AG04450 (cell line): ENCODE measurements at regions not wholly inside any gene's neighbourhood (a gene's known extent, or its start where the extent isn't known, plus 50 kb on each side); places are given as distances from the start of the nearest gene placed in this dataset.
"Not testable (repeated sequence)": the region's sequence is repeated elsewhere in the genome, so short reads cannot be mapped to it uniquely, and the experiment has no call there.

Experiments
- CTCF ChIA-PET: fragments of 300-600, 350-600 bp; formaldehyde crosslinking; extraction: SDS; loops from one replicate; lab custom pipeline; 2022; ENCODE audit warnings: antibody characterized with exemption, inconsistent platforms; lab: Charles Lee
- POLR2A ChIA-PET: fragments of 350-600 bp; formaldehyde crosslinking; extraction: SDS; loops from one replicate; lab custom pipeline; 2021; ENCODE audit warnings: antibody characterized with exemption, inconsistent platforms; lab: Yijun Ruan, JAX
- DNase-seq: peaks from one replicate; pipeline ENCODE4 v3.0.0-alpha.2; 2011; ENCODE audit warnings: low read depth, low spot score
- H3K27ac ChIP-seq: one replicate; pipeline ENCODE4 v1.5.1; 2012; ENCODE audit warnings: low read depth, low read length, control low read depth
- H3K27me3 ChIP-seq: one replicate; pipeline ENCODE4 v1.6.0; 2012; ENCODE audit warnings: low read length; ENCODE audit not compliant: control insufficient read depth, insufficient read depth
- H3K4me3 ChIP-seq: 2 replicates; pipeline ENCODE4 v1.5.1; 2011; ENCODE audit warnings: mild to moderate bottlenecking, low read depth, low read length, control low read depth
- H3K9me3 ChIP-seq: 2 replicates; pipeline ENCODE4 v1.5.1; 2012; ENCODE audit warnings: low read length; ENCODE audit not compliant: control insufficient read depth, insufficient read depth
- TF ChIP-seq, protein P1 (sequence below): IDR thresholded peaks from 2 replicates; pipeline ENCODE4 v1.5.1; 2011; ENCODE audit warnings: low read depth, low read length, control low read depth, inconsistent platforms

DNA sequence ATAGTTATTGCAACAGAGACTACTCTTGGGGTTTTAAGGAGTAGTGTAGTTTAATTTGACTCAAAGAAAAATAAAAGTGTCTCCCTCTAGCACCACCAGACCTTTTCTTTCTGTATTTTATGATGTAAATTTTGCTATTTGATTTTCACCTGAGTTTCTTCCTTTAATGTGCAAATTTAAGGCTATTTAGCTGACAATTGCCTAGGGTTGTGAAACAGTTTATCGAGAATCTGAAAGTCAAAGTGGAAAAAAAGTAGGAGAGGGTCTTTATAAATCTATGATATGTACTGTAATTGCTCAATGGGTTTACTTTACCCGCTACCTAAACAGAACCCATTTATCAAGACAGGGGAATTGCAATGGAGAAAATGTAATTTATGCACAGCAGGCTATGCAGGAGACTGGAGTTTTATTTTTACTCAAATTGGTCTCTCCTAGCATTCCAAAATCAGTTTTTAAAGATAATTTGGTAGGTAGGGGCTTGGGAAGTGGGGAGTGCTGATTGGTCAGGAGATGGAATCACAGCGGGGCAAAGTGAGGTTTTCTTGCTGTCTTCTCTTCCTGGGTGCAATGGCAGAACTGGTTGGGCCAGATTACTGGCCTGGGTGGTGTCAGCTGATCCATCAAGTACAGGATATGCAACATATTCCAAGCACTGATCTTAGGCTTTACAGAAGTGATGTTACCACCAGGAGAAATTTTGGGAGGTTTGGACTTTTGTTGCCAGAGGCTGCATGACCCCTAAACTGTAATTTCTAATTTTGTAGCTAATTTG lies 228.6 kb upstream of the TACR3 start:
- H3K9me3 ChIP-seq = no peaks in the 10 kb centered on the region
- H3K27ac ChIP-seq = no peak overlapping the region
- TF ChIP-seq, protein P1, sequence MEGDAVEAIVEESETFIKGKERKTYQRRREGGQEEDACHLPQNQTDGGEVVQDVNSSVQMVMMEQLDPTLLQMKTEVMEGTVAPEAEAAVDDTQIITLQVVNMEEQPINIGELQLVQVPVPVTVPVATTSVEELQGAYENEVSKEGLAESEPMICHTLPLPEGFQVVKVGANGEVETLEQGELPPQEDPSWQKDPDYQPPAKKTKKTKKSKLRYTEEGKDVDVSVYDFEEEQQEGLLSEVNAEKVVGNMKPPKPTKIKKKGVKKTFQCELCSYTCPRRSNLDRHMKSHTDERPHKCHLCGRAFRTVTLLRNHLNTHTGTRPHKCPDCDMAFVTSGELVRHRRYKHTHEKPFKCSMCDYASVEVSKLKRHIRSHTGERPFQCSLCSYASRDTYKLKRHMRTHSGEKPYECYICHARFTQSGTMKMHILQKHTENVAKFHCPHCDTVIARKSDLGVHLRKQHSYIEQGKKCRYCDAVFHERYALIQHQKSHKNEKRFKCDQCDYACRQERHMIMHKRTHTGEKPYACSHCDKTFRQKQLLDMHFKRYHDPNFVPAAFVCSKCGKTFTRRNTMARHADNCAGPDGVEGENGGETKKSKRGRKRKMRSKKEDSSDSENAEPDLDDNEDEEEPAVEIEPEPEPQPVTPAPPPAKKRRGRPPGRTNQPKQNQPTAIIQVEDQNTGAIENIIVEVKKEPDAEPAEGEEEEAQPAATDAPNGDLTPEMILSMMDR = no peak
- no peak for DNase-seq
- ChIA-PET POLR2A (no interaction called here), CTCF (no interaction called here)
- no peak overlapping the region for H3K4me3 ChIP-seq
- H3K27me3 ChIP-seq = no peaks in the 10 kb centered on the region

DNA sequence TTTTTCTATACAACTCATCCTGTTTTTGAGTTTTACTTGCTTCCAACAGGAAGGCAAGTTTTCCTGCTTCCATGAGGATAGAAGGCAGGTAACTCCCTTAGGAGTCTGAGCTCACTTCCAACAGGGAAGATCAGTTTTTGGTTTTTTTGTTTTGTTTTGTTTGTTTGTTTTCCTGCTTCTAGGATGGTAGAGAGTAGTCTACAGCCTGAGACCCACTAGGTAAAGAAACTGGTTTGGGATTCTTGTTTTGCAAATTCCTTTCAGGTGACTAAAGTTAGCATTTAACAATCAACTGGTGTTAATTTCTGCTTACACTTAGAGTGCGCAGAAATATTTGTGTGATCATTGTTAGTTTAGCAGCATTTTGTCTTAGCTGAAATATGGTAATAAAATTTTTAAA lies 227.8 kb upstream of the TACR3 start:
- ChIA-PET CTCF (no interaction called here), POLR2A (no interaction called here)
- DNase-seq = no peak
- H3K9me3 ChIP-seq = no peaks in the 10 kb centered on the region
- no peaks in the 10 kb centered on the region for H3K27me3 ChIP-seq
- H3K27ac ChIP-seq = no peak overlapping the region
- no peak overlapping the region for H3K4me3 ChIP-seq
- TF ChIP-seq, protein P1 = no peak

DNA sequence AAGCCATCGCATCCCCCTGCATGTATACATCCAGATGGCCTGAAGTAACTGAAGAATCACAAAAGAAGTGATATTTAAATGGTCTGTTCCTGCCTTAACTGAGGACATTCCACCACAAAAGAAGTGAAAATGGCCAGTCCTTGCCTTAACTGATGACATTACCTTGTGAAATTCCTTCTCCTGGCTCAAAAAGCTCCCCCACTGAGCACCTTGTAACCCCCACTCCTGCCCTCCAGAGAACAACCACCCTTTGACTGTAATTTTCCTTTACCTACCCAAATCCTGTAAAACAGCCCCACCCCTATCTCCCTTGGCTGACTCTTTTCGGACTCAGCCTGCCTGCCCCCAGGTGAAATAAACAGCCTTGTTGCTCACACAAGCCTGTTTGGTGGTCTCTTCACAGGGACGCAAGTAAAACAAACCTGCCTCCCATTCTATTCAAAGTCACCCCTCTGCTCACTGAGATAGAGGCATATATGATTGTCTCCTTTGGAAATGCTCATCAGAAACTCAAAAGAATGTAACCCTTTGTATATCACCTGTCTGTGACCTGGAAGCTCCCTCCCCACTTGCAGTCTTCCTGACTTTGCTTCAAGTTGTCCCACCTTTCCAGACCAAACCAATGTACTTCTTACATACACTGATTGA lies 227.0 kb upstream of the TACR3 start:
- H3K9me3 ChIP-seq, H3K27ac ChIP-seq, POLR2A ChIA-PET, DNase-seq, H3K4me3 ChIP-seq, CTCF ChIA-PET, H3K27me3 ChIP-seq: not testable (repeated sequence)

DNA sequence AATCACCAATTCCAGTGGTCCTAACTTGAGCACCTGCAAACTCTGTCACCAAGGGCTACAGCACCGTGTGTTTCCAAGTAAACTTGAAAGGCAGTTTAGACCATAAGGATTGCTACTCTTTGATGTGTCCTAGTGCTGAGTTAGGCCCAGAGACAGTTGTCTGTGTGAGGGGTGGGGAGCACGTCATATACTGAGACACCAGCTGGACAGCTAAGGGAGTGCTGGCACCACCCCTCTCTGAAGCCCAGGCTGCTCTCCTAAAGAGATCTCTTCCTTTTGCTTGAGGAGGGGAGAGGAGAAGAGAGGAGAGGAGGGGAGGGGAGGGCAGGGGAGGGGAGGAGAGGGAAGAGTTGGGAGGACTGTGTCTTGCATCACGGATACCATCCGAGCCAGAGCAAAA lies 218.7 kb upstream of the TACR3 start:
- peaks cover 8% of the 10 kb centered on the region for H3K9me3 ChIP-seq
- no peak for DNase-seq
- TF ChIP-seq, protein P1 = no peak
- no peaks in the 10 kb centered on the region for H3K27me3 ChIP-seq
- H3K4me3 ChIP-seq = no peak overlapping the region
- ChIA-PET POLR2A (no interaction called here), CTCF (no interaction called here)
- H3K27ac ChIP-seq = no peak overlapping the region

DNA sequence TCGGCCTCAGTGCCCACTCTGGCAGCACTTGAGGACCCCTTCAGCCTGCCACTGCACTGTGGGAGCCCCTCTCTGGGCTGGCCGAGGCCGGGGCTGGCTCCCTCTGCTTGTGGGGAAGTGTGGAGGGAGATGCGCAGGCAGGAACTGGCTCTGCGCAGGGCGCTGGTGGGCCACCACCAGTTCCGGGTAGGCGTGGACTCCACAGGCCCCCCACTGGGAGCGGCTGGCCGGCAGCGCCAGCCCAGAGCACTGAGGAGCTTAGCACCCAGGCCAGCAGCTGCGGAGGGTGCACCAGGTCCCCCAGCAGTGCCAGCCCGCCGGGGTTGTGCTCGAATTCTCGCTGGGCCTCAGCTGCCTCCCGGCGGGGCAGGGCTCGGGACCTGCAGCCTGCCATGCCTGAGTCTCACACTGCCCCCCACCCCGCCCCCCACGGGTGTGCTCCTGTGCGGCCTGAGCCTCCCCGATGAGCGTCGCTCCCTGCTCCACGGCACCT lies 216.9 kb upstream of the TACR3 start:
- CTCF ChIA-PET = no interaction called here
- POLR2A ChIA-PET = no interaction called here
- DNase-seq = no peak
- Histone ChIP-seq H3K4me3 (no peak overlapping the region), H3K27ac (no peak overlapping the region), H3K9me3 (peaks cover 8% of the 10 kb centered on the region), H3K27me3 (no peaks in the 10 kb centered on the region)
- TF ChIP-seq, protein P1 = no peak
